Activated CD4-positive, alpha-beta T cell treated with anti-CD3 and anti-CD28 coated beads, Interleukin-2, amount 50 U/mL, for 4 hours (primary cell): ENCODE measurements at regions not wholly inside any gene's neighbourhood (a gene's known extent, or its start where the extent isn't known, plus 50 kb on each side); places are given as distances from the start of the nearest gene placed in this dataset.
"Not testable (repeated sequence)": the region's sequence is repeated elsewhere in the genome, so short reads cannot be mapped to it uniquely, and the experiment has no call there.

Experiments used
- DNase-seq, 2 experiments: peaks; one replicate each; pipeline ENCODE4 v3.0.0-alpha.2; 2020

- no peak for DNase-seq
These were observed 115.9 kb upstream of the NAA20 start for GRCh38 chr20:19901226-19901625.

- no peak for DNase-seq
These were observed 113.9 kb upstream of the NAA20 start for GRCh38 chr20:19903168-19903811.

DNA sequence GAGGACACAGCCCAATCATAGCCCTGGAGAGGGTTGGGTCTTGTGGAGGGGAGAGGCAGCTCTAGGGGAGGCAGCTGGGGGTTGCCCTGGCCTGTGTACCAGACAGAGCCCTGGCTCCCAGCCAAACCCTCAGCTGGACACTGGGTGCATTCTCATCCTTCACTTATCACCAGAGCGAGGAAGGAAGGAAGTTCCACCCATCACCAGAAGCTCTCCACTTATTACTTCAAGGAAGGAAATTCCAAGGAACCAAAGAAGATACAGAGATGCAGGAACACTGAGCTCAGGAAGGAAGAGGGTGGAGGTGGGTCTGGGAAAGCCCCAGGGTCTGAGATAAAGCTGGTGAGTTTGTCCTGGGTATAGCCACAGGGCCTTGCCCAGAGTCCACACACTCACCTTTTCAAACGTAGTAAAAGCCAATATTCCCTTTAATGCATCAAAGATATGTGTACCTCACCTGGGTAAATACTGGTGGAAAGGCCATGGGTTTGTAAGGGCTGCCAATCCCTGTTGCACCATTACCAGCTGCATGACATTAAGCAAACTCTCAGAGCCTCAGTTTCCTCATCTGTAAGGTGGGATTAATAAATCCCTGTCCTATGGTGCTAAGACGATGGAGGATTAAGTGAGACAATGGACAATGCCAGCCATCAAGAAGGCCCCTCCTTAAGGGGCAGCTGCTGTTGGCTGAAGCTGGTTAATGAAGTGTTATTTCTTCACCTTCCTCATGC is 109.7 kb upstream of the NAA20 start:
- DNase-seq, result no peak

- no peak for DNase-seq
These were observed 108.6 kb upstream of the NAA20 start for GRCh38 chr20:19908576-19908975.

DNA sequence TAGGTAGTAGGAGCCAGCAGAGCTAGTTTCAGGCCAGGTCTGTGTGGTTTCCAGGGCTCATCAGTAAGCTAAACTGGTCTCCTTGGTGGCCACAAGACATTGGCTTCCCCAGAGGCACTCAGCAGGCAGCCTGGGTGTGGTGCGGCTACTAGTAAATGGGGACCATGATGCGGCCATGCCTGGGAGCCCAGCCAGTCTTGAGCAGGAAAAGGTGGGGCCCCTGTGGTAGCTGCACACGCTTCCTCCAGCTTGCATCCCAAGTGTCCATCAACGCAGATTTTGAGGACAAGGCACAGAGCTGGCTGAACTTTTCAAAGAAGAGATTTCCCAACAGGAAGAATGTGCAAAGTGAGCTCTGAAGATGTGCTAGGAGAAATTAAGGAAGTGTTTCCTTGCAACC is 107.4 kb upstream of the NAA20 start:
- no peak for DNase-seq

- no peak for DNase-seq
These were observed 105.3 kb upstream of the NAA20 start for GRCh38 chr20:19911810-19912382.

- DNase-seq, result no peak
These were observed 103.8 kb upstream of the NAA20 start for GRCh38 chr20:19913349-19913748.

DNA sequence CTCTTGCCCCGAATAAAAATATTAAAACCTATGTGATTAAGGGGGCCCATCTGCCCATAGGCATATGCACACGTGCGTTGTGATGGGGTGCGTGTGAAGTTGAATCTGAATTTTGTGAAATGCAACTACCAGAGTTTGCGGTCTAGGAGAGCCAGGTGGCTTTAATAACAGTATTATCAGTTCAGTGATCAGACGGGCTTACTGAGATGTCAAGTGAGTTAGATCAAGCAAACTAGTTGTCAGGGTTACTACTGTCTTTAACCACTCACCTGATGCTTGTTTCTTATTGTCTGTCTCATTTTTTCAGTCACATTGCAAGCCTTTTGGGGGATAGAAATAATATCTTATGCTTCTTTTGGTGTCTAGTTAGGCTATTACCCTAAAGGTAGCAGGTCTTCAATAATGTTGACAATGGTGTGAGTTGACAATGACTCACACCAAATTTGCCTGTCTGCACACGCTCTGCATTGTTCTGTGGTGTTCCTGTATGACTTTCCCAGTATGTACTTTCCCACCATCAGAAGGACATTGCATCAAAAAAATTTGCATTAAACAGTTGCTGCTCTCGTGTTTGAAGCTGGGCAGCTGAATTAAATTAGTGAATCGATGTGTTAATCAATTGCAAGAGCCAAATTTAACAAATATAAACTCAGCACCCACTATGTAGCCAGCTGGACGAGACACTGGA is 103.1 kb upstream of the NAA20 start:
- DNase-seq, result no peak

GRCh38 chr20:19915111-19915798 is 101.9 kb upstream of the NAA20 start:
- DNase-seq, result no peak

DNA sequence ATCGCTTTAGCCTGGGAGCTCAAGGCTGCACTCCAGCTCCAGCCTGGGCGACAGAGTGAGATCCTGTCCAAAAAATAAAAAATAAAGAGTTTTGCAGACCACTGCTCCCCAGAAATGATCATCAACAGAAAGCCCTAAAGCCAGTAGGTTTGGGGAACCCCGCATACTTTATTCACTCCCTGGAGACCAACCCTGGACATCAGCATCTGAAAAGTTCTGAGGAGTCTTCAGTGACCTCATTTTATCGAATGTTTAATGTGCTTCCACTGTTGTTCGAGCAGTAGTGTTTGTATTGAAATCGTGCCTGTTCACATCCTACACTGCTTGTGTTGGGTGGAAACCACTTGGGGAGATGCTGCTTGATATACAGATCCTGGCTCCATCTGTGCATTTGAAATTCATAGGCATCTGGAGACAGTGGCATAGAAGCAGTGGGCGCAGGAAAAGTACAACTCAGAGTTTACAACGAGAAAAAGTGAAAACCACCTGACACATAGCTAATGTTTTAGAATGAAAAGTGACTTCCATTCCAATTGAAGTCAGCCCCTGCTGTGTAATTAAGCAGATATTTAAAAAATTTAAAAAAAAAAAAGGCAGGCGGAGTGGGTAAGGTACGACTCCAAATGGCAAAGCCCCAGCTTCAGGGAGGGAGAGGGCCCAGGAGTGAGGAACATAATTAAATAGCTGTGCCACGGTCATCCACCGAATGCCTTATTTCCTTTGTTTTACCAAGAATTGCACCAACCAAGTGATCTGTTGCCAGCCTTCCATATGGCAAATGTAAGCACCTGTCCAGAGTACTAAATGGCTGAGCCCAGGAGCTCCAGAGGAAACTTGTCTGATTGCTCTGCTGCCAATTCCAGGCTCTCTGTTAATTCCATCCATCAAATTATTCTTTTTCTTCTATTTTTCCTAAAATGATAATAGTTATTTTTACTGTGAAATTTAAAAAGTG is 100.4 kb upstream of the NAA20 start:
- no peak for DNase-seq

- DNase-seq, result no peak
These were observed 98.2 kb upstream of the NAA20 start for GRCh38 chr20:19918965-19919329.

- no peak for DNase-seq
These were observed 96.6 kb upstream of the NAA20 start for GRCh38 chr20:19920381-19921138.

DNA sequence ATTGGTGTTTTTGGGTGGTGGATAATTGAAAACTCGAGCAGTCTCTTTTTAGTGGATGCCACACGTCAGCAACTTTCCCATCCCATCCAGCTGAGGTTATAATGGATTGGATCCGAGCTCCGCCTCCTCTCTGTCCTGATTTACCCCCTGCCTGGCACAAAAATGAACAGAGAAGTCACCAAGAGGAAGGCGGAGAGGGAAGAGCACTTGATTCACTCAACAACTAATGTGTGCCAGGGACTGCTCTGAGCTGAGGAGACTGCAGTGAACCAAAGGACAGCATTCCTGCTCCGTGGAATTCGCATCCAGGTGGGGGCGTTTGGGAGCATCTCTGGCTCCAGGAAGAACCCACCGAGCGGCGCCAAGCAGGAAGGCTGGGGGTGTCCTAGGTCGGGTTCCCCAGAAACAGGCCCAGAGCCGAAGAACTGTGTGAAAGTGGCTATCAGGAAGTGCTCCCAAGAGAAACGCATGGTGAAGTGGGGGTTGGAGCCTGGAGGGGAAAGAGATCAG is 95.8 kb upstream of the NAA20 start:
- DNase-seq, result no peak

- not testable (repeated sequence) for DNase-seq
These were observed 95.3 kb upstream of the NAA20 start for GRCh38 chr20:19921829-19922228.

GRCh38 chr20:19922716-19923115 is 94.4 kb upstream of the NAA20 start:
- DNase-seq, result no peak

- no peak for DNase-seq
These were observed 93.4 kb upstream of the NAA20 start for GRCh38 chr20:19923762-19924161.

DNA sequence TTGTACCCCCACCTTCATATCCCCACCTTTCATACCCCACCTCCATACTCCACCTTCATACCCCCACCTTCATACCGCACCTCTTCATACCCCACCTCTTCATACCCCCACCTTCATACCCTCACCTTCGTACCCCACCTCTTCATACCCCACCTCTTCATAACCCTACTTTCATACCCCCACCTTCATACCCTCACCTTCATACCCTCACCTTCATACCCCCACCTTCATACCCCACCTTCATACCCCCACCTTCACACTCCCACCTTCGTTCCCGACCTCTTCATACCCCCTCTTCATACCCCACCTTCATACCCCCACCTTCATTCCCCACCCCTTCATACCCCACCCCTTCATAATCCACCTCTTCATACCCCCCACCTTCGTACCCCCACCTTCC is 92.9 kb upstream of the NAA20 start:
- no peak for DNase-seq

- no peak for DNase-seq
These were observed 90.6 kb upstream of the NAA20 start for GRCh38 chr20:19926591-19926990.

GRCh38 chr20:19928328-19929011 is 88.7 kb upstream of the NAA20 start:
- DNase-seq, result no peak

- no peak for DNase-seq
These were observed 88.2 kb upstream of the NAA20 start for GRCh38 chr20:19929012-19929360.
